Thyroid gland (tissue), 4 donors: ENCODE measurements at regions not wholly inside any gene's neighbourhood (a gene's known extent, or its start where the extent isn't known, plus 50 kb on each side); places are given as distances from the start of the nearest gene placed in this dataset.

ENCODE experiments used
- DNase-seq, 2 donors: peaks; one replicate each; pipeline ENCODE4 v3.0.0-alpha.2; 2019
- H3K27ac ChIP-seq, 3 donors: fragments of 200-600 bp; sonication (generic); 1 replicate in 2 of 3; 2 replicates in 1 of 3; pipeline ENCODE4 v1.5.1; 2016 to 2019; ENCODE audit warnings: mild to moderate bottlenecking in 1 of 3, moderate library complexity in 1 of 3
- H3K27me3 ChIP-seq: fragments of 200-600 bp; sonication (generic); one replicate; pipeline ENCODE4 v1.5.1; 2019
- H3K36me3 ChIP-seq, 2 donors: fragments of 200-600 bp; sonication (generic); one replicate each; pipeline ENCODE4 v1.5.1; 2016 to 2019
- H3K4me1 ChIP-seq, 2 donors: fragments of 200-600 bp; sonication (generic); one replicate each; pipeline ENCODE4 v1.5.1; 2017 to 2019
- H3K4me3 ChIP-seq, 3 donors: fragments of 200-600 bp; sonication (generic); replicated peaks in 1 of 3; 1 replicate in 2 of 3; 2 replicates in 1 of 3; pipeline ENCODE4 v1.5.1; 2016; ENCODE audit warnings: mild to moderate bottlenecking in 1 of 3
- H3K9me3 ChIP-seq: fragments of 200-600 bp; sonication (generic); one replicate; pipeline ENCODE4 v1.5.1; 2017
- CTCF ChIP-seq, 6 experiments: fragments of 200-600 bp in 3 of 6; fragments of 450-650 bp in 3 of 6; sonication (generic) in 3 of 6; IDR thresholded peaks; one replicate each; pipeline ENCODE4 v1.5.1; 2016 to 2019; ENCODE audit warnings: antibody characterized with exemption in 6 of 6, mild to moderate bottlenecking in 2 of 6, inconsistent platforms in 1 of 6, moderate library complexity in 1 of 6
- POLR2A ChIP-seq, 2 donors: fragments of 450-650 bp; IDR thresholded peaks; one replicate each; pipeline ENCODE4 v1.6.1; 2017; ENCODE audit warnings: antibody characterized with exemption in 2 of 2, mild to moderate bottlenecking in 2 of 2, moderate library complexity in 1 of 2
- WGBS, 2 donors: methylation state at CpG; one replicate each; pipeline ENCODE4 v1.1.5; 2017; 5-methylcytosine and 5-hydroxymethylcytosine counted together
- intact Hi-C: fragments of 100-400 bp; cut with DNase I; formaldehyde crosslinking; loops from one replicate; pipeline ENCODE4 v1.15.1; 2023

- Histone ChIP-seq H3K36me3 (no peaks in the 10 kb centered on the region), H3K4me1 (no peaks in the 10 kb centered on the region), H3K4me3 (no peak overlapping the region), H3K27ac (no peak overlapping the region), H3K27me3 (no peaks in the 10 kb centered on the region), H3K9me3 (no peaks in the 10 kb centered on the region)
- WGBS, 2 donors, result 11 to 21% methylated on average over 1 of the region's 1 CpG
- intact Hi-C loops, result no loop called here
- no peak for DNase-seq
- TF ChIP-seq CTCF (IDR thresholded peaks at IDR 0.05) (no peak), POLR2A (IDR thresholded peaks at IDR 0.05) (no peak)
Observed at GRCh38 chr5:38714703-38715355, 131.0 kb upstream of the OSMR start.

- 94 to 96% methylated on average over 1 of the region's 1 CpG for WGBS, 2 donors
- no peak overlapping the region for H3K27ac ChIP-seq
- intact Hi-C loops, result no loop called here
- no peaks in the 10 kb centered on the region for H3K9me3 ChIP-seq
- no peak for TF ChIP-seq CTCF (IDR thresholded peaks at IDR 0.05)
- TF ChIP-seq POLR2A (IDR thresholded peaks at IDR 0.05), result no peak
- no peak for DNase-seq
- H3K36me3 ChIP-seq, result no peaks in the 10 kb centered on the region
- no peaks in the 10 kb centered on the region for H3K4me1 ChIP-seq
- no peaks in the 10 kb centered on the region for H3K27me3 ChIP-seq
- H3K4me3 ChIP-seq, result no peak overlapping the region
Observed at GRCh38 chr5:38715696-38716095, 130.1 kb upstream of the OSMR start.

GRCh38 chr5:38716516-38716915, 129.3 kb upstream of the OSMR start:
- TF ChIP-seq CTCF (IDR thresholded peaks at IDR 0.05) (no peak), POLR2A (IDR thresholded peaks at IDR 0.05) (no peak)
- Histone ChIP-seq H3K36me3 (no peaks in the 10 kb centered on the region), H3K9me3 (no peaks in the 10 kb centered on the region), H3K4me3 (no peak overlapping the region), H3K27ac (no peak overlapping the region), H3K27me3 (no peaks in the 10 kb centered on the region), H3K4me1 (no peaks in the 10 kb centered on the region)
- WGBS, 2 donors, result 74 to 75% methylated on average over 5 of the region's 5 CpGs
- DNase-seq, result no peak
- intact Hi-C loops, result no loop called here

- 78% methylated on average over 6 of the region's 6 CpGs for WGBS, 2 donors
- H3K27me3 ChIP-seq, result no peaks in the 10 kb centered on the region
- no peak overlapping the region for H3K27ac ChIP-seq
- H3K36me3 ChIP-seq, result no peaks in the 10 kb centered on the region
- H3K4me1 ChIP-seq, result no peaks in the 10 kb centered on the region
- no peak overlapping the region for H3K4me3 ChIP-seq
- TF ChIP-seq POLR2A (IDR thresholded peaks at IDR 0.05), result no peak
- intact Hi-C loops, result no loop called here
- H3K9me3 ChIP-seq, result no peaks in the 10 kb centered on the region
- no peak for DNase-seq
Observed at GRCh38 chr5:38718771-38719391, 126.9 kb upstream of the OSMR start.

GRCh38 chr5:38719403-38719802, 126.4 kb upstream of the OSMR start:
- no peaks in the 10 kb centered on the region for H3K27me3 ChIP-seq
- intact Hi-C loops, result no loop called here
- no peaks in the 10 kb centered on the region for H3K4me1 ChIP-seq
- no peaks in the 10 kb centered on the region for H3K9me3 ChIP-seq
- DNase-seq, result no peak
- no peak overlapping the region for H3K27ac ChIP-seq
- TF ChIP-seq CTCF (IDR thresholded peaks at IDR 0.05), result no peak
- TF ChIP-seq POLR2A (IDR thresholded peaks at IDR 0.05), result no peak
- H3K36me3 ChIP-seq, result no peaks in the 10 kb centered on the region
- H3K4me3 ChIP-seq, result no peak overlapping the region
- WGBS, 2 donors, result 72 to 81% methylated on average over 1 of the region's 1 CpG
